ENCODE measurements at regions not wholly inside any gene's neighbourhood (a gene's known extent, or its start where the extent isn't known, plus 50 kb on each side); places are given as distances from the start of the nearest gene placed in this dataset.
A peak's percentile ranks its signal among the peaks of the same experiment; 100 is the strongest.
"Not testable (repeated sequence)": the region's sequence is repeated elsewhere in the genome, so short reads cannot be mapped to it uniquely, and the experiment has no call there.

GRCh38 chr22:23402275-23403151 lies 177.6 kb downstream of the IGLL1 start:
- peak in 10 of 11 donors; percentile 47 to 80 (median 74) for DNase-seq (ENCODE audit: extremely low read depth in 1 of 11, low read depth in 9 of 11, low spot score in 4 of 11)

DNA sequence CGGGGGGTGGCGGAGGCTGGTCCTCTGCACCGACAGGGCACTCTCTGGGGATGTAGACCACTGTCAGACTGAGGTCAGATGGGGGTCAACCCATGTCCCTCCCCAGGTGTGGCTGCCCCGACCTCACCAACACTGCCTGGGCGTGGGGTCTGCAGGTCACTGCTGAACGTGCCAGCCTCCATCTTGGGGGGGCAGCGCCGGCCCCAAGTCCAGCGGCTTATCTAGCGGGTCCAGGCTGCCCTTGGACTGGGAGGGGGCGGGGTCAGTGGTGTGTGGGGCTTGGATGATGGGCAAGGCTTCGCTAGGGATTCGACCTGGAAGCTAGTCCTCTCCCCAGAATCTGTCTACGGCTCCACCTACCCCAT lies 178.2 kb downstream of the IGLL1 start:
- DNase-seq (ENCODE audit: extremely low read depth in 1 of 11, low read depth in 9 of 11, low spot score in 4 of 11) = no peak

GRCh38 chr22:23401111-23401909 lies 178.8 kb downstream of the IGLL1 start:
- no peak for DNase-seq (ENCODE audit: extremely low read depth in 1 of 11, low read depth in 9 of 11, low spot score in 4 of 11)

DNA sequence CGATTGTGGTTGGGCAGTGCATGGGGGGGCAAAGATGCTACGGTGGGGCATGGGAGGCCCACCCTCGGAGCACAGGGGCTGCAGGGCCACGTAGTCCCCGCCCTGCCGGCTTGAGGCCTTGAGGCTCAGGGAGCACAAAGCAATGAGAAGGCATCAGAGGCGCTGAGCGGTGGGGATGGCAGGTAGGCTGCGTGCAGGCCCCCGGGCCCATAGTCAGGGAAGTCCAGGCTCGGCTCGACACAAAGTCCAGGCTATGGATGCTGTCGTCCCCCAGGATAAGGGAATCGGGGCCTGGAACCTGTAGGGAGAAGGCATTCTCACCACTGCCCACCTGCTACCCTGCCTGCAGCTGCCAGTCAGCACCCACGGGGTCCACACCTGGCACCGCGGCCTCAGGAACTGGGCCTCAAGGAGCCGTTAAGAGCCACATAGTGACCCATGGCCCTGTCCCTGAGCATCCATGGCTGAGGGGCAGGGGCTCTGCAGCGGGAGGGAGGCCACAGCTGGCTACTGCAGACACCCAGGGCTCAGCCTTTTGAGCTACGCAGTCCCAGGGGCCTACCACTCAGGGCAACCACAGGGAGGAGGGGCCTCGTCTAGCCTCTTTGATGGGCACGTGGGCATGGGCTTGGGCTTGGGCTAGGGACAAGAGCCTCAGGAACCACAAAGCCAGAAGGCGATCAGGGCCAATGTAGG lies 179.7 kb downstream of the IGLL1 start:
- DNase-seq (ENCODE audit: extremely low read depth in 1 of 11, low read depth in 9 of 11, low spot score in 4 of 11) = no peak

DNA sequence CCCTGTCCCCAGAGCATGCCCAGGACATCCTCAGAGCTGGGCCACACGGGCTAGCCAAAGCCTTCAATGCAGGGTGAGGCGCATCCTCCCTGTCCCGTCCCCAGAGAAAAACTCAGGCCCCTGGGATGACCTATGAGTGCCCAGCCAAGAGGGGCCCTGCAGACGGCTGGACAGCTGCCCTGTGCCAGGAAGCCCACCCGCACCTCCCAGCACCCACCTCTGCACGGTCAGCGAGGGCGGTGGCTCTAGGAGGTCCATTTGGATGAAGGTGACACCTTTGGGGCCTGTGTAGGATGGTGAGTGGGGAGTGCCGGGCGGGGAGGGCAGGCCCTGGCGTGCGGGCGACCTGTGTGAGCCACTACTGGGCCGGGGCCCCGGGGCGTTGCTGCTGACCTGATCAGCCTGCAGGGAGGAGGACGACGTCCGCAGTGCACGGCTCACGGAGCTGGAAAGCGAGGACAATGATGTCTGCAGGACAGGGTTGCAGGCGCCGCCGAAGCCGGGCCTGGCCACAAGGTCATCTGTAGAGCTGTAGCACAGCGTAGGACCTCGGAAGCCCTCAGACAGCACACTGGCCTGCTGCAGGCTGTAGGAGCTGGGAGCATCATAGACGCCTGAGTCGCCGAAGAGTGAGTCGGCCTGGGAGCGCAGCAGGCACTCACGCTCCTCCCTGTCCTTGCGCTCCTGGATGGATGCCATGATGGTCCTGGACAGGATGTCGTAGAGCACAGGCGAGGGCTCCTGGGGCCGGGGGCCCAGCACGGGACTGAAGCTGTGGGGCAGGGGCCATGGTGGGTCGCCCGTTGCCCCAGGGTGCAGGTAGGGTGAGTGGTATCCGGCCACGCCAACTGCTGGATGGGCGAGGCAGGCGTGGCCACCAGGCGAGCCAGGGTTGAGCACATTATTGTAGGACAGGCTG lies 180.5 kb downstream of the IGLL1 start:
- DNase-seq (ENCODE audit: extremely low read depth in 1 of 11, low read depth in 9 of 11, low spot score in 4 of 11) = no peak

DNA sequence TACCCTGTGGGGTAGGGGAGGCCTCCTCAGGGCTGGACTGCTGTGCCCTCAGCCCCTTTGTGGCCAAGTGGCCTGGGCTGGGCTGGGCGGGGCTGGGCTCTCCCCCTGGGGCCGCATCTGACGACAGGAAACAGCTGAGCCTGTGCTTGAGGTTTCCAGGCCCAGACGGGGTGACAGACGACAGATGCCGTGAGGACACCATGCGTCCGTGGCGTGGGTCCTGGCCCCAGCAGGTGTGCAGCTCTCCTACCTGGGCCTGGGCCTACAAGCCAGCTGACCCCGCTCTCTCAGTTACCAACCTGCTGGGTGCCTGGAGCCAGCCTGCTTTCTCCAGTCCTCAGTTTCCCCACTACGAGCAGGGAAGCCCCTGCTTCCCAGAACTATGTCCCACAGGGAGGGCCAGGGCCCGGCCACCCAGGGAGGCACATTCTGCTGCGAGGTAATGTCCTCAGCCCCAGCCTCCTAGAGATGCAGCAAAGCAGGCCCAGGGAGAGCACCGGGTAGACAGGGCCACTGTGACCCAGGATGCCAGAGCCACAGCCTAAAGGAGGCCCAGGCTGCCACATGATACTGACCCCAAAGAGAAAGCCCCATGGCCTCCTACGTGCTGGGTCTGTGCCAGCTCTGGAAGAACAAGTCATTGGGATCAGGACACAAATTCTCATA lies 181.3 kb downstream of the IGLL1 start:
- DNase-seq (ENCODE audit: extremely low read depth in 1 of 11, low read depth in 9 of 11, low spot score in 4 of 11) = no peak

GRCh38 chr22:23397613-23398567 lies 182.2 kb downstream of the IGLL1 start:
- no peak for DNase-seq (ENCODE audit: extremely low read depth in 1 of 11, low read depth in 9 of 11, low spot score in 4 of 11)

DNA sequence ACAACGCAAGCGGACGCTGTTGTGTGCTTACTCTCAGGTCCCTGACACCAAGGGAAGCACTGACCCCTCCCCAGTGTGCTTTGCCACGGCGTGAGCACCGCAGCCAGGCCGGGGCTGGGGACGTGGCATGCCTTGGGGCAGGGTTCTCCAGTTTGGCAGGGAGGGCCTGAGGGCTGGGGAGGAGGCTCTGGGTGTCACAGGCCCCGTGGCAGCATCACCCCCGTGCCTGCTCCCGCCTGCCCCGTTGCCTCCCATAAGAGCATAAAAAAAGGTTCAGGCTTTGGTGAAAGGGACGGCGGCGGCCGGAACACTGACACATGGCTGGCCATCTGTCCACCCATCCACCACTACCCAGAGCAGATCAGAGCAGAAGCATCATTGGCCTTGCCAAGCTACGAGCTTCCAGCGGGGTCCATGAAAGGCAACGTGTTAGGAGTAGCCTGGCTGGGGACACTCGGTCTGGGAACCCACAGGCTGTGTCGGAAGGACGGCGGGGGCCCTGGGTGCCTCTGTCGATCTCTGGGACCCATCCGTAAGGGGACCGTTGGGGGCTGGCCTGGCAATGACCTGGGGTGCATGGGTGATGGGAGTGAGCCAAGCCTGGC lies 183.0 kb downstream of the IGLL1 start:
- DNase-seq (ENCODE audit: extremely low read depth in 1 of 11, low read depth in 9 of 11, low spot score in 4 of 11) = no peak

DNA sequence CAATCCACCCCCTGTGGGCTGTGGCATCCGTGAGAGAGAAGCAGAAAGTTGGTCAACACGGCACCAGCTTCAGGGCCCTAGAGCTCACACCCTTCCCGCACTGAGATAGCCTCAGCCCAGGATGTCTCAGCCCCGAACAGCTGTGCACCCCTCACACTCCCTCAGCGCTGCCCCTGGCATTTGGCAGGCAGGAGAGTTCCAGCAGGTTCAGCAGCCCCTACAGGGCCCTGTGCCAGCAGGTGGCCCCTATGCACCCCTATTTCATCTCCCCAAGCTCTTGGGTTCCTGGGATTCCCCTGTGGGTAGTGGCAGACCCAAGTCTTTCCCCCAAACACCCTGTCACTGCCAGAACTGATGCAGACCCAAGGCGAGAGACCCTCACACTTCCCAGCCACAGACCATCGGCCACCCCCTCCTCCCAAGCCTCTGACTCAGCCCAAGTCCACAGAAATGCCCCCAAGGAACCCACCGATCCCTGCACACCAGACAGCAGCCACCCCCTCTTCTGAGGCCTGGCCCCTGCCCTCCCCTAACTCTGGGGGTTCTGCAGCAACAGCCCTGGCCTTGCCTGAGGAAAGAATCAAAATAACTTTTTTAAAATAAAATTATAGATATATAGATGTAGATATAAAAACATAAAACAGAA lies 183.6 kb downstream of the IGLL1 start:
- no peak for DNase-seq (ENCODE audit: extremely low read depth in 1 of 11, low read depth in 9 of 11, low spot score in 4 of 11)

GRCh38 chr22:23395530-23396361 lies 184.3 kb downstream of the IGLL1 start:
- no peak for DNase-seq (ENCODE audit: extremely low read depth in 1 of 11, low read depth in 9 of 11, low spot score in 4 of 11)

DNA sequence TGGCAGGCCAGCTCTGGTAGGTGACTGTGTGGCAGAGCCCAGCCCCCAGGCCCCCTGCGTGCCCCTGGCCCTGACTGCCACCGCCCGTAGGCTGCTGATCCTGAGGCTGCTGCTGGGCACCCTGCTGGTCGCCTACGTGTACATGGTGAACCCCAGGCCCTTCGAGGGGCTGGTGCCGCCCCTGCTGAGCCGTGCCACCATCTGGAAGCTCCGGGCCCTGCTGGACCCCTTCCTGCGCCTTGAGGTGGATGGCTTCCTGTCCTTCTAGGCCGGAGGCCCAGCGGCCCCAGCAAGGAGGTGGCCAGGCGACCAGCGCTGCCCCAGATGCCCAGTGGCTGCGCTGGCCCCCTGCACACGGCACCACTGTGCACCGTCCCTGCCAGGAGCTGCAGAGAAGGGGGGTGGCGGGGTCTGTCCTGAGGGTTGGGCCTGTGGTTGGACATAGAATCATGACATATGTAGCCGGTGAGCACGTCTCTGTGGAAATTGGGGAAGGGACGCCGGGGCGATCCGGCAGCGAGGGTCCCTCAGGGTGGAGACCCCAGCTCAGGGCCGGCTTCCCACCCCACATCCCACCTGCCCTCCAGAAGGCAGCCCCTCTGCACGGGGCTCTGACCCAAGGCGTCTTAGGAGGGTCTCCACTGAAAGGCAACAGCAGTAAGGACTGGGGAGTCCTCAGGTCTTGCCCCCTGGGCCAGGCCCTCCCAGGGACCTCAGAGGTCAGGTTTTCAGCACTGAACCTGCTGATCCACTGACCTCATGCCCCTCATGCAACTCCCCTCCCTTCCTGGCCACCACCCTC lies 185.4 kb downstream of the IGLL1 start:
- no peak for DNase-seq (ENCODE audit: extremely low read depth in 1 of 11, low read depth in 9 of 11, low spot score in 4 of 11)

- DNase-seq (ENCODE audit: extremely low read depth in 1 of 11, low read depth in 9 of 11, low spot score in 4 of 11) = no peak
Measured at GRCh38 chr22:23393721-23394320, 186.3 kb downstream of the IGLL1 start.

GRCh38 chr22:23393199-23393598 lies 186.9 kb downstream of the IGLL1 start:
- DNase-seq (ENCODE audit: extremely low read depth in 1 of 11, low read depth in 9 of 11, low spot score in 4 of 11) = not testable (repeated sequence)

- no peak for DNase-seq (ENCODE audit: extremely low read depth in 1 of 11, low read depth in 9 of 11, low spot score in 4 of 11)
Measured at GRCh38 chr22:23392420-23393121, 187.5 kb downstream of the IGLL1 start.
